IPS-20b (cell line): ENCODE measurements at regions not wholly inside any gene's neighbourhood (a gene's known extent, or its start where the extent isn't known, plus 50 kb on each side); places are given as distances from the start of the nearest gene placed in this dataset.

Source experiments
- H3K27ac ChIP-seq: one replicate; pipeline ENCODE4 v1.5.1; 2013; ENCODE audit warnings: low read length
- H3K27me3 ChIP-seq: 2 replicates; pipeline ENCODE4 v1.6.1; 2013; ENCODE audit warnings: mild to moderate bottlenecking, low read length, inconsistent platforms; ENCODE audit not compliant: insufficient read depth
- H3K36me3 ChIP-seq: 2 replicates; pipeline ENCODE4 v1.6.1; 2013; ENCODE audit warnings: low read depth, mild to moderate bottlenecking, inconsistent platforms, low read length, moderate library complexity; ENCODE audit not compliant: insufficient read depth
- H3K4me1 ChIP-seq: 2 replicates; pipeline ENCODE4 v1.6.1; 2013; ENCODE audit warnings: mild to moderate bottlenecking, control low read depth, inconsistent platforms, low read length, moderate library complexity; ENCODE audit not compliant: insufficient read depth
- H3K4me3 ChIP-seq: 2 replicates; pipeline ENCODE4 v1.5.1; 2013; ENCODE audit warnings: mild to moderate bottlenecking, low read length, inconsistent platforms
- H3K9ac ChIP-seq: 2 replicates; pipeline ENCODE4 v1.6.1; 2013; ENCODE audit warnings: low read depth, mild to moderate bottlenecking, inconsistent platforms, low read length, moderate library complexity
- H3K9me3 ChIP-seq: 2 replicates; pipeline ENCODE4 v1.6.1; 2013; ENCODE audit warnings: mild to moderate bottlenecking, low read depth, low read length, inconsistent platforms; ENCODE audit not compliant: insufficient read depth

GRCh38 chr13:32923725-32924124 is 92.5 kb upstream of the KL start:
- Histone ChIP-seq H3K9ac (no peak overlapping the region), H3K4me1 (no peaks in the 10 kb centered on the region), H3K9me3 (no peaks in the 10 kb centered on the region), H3K27me3 (no peaks in the 10 kb centered on the region), H3K36me3 (no peaks in the 10 kb centered on the region), H3K4me3 (no peak overlapping the region), H3K27ac (no peak overlapping the region)

- Histone ChIP-seq H3K36me3 (no peaks in the 10 kb centered on the region), H3K27me3 (no peaks in the 10 kb centered on the region), H3K27ac (no peak overlapping the region), H3K9me3 (no peaks in the 10 kb centered on the region), H3K4me1 (no peaks in the 10 kb centered on the region), H3K9ac (no peak overlapping the region), H3K4me3 (no peak overlapping the region)
Measured at GRCh38 chr13:32924886-32925285, 91.3 kb upstream of the KL start.

- Histone ChIP-seq H3K9me3 (no peaks in the 10 kb centered on the region), H3K4me3 (no peak overlapping the region), H3K4me1 (no peaks in the 10 kb centered on the region), H3K27me3 (no peaks in the 10 kb centered on the region), H3K9ac (no peak overlapping the region), H3K36me3 (no peaks in the 10 kb centered on the region), H3K27ac (no peak overlapping the region)
Measured at GRCh38 chr13:32925506-32925905, 90.7 kb upstream of the KL start.

GRCh38 chr13:32932376-32932775 is 83.8 kb upstream of the KL start:
- Histone ChIP-seq H3K4me1 (no peaks in the 10 kb centered on the region), H3K4me3 (no peak overlapping the region), H3K36me3 (no peaks in the 10 kb centered on the region), H3K27ac (no peak overlapping the region), H3K9ac (no peak overlapping the region), H3K27me3 (no peaks in the 10 kb centered on the region), H3K9me3 (no peaks in the 10 kb centered on the region)

DNA sequence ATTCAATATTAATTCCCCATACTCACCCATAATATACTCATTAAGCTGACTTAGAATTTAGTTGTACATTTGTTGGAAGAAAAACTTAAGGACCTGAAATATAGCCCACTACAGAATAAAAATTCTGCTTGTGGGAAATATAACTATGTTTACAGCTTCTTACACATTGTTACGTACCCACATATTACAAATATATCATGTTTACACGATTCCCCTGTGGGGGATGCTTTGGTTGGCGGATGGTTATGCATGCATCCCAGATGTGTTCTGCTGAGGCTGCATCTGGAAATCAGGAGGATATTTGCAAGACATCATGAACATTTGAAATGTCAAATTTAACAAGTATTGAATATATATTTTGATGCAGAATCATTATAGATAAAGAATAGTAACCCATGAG is 79.5 kb upstream of the KL start:
- no peaks in the 10 kb centered on the region for H3K4me1 ChIP-seq
- no peaks in the 10 kb centered on the region for H3K27me3 ChIP-seq
- H3K9me3 ChIP-seq, result peaks cover 5% of the 10 kb centered on the region
- H3K36me3 ChIP-seq, result no peaks in the 10 kb centered on the region
- H3K4me3 ChIP-seq, result no peak overlapping the region
- no peak overlapping the region for H3K27ac ChIP-seq
- H3K9ac ChIP-seq, result no peak overlapping the region

DNA sequence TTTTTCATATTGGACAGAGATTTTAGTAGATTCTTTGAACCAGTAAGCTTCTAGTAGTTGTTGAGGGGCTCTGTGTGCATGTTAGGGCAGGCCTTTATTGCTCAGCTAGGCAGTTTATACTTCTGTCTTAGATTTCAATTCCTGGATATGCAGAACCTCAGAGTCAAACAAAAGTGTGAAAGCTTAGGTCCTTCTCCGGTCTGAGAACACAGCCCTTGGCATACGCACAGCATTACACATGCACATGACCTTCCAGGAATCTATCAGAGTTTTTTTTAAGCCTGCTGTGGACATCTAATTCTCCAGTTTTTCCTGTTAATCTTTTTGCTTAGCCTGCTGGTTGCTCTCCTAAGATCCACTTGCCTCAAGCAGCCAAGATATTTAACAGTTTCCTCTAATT is 77.9 kb upstream of the KL start:
- Histone ChIP-seq H3K4me1 (no peaks in the 10 kb centered on the region), H3K27ac (no peak overlapping the region), H3K9ac (no peak overlapping the region), H3K36me3 (no peaks in the 10 kb centered on the region), H3K9me3 (peaks cover 5% of the 10 kb centered on the region), H3K27me3 (no peaks in the 10 kb centered on the region), H3K4me3 (no peak overlapping the region)

GRCh38 chr13:32938907-32939306 is 77.3 kb upstream of the KL start:
- Histone ChIP-seq H3K36me3 (no peaks in the 10 kb centered on the region), H3K9me3 (peaks cover 5% of the 10 kb centered on the region), H3K27ac (no peak overlapping the region), H3K4me1 (no peaks in the 10 kb centered on the region), H3K4me3 (no peak overlapping the region), H3K9ac (no peak overlapping the region), H3K27me3 (no peaks in the 10 kb centered on the region)

GRCh38 chr13:32940601-32941000 is 75.6 kb upstream of the KL start:
- H3K9ac ChIP-seq, result no peak overlapping the region
- H3K9me3 ChIP-seq, result peaks cover 5% of the 10 kb centered on the region
- H3K36me3 ChIP-seq, result no peaks in the 10 kb centered on the region
- no peaks in the 10 kb centered on the region for H3K27me3 ChIP-seq
- no peaks in the 10 kb centered on the region for H3K4me1 ChIP-seq
- H3K4me3 ChIP-seq, result no peak overlapping the region
- no peak overlapping the region for H3K27ac ChIP-seq

GRCh38 chr13:32941368-32941767 is 74.9 kb upstream of the KL start:
- no peak overlapping the region for H3K9ac ChIP-seq
- peaks cover 5% of the 10 kb centered on the region for H3K9me3 ChIP-seq
- no peaks in the 10 kb centered on the region for H3K4me1 ChIP-seq
- H3K27me3 ChIP-seq, result no peaks in the 10 kb centered on the region
- no peaks in the 10 kb centered on the region for H3K36me3 ChIP-seq
- no peak overlapping the region for H3K27ac ChIP-seq
- H3K4me3 ChIP-seq, result no peak overlapping the region

DNA sequence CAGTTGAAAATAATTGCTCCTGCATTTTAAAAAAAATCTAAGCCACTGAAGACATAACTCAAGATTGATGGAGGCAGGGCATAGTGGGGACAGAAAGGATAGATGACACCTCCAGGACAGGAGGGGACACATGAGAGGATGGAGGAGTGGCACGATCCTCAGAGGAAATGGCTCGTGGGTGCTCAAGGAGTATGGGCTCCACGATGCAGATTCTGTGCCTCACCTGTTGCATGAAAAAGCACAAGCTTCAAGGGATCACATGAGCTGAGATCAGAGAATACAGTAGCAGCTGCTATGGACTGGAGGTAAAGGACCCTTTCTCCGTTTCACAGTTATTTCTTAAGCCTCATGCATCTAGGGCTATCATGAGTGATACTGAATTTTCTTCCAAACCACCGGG is 69.7 kb upstream of the KL start:
- H3K9ac ChIP-seq, result no peak overlapping the region
- H3K27me3 ChIP-seq, result no peaks in the 10 kb centered on the region
- H3K4me1 ChIP-seq, result no peaks in the 10 kb centered on the region
- H3K9me3 ChIP-seq, result no peaks in the 10 kb centered on the region
- no peak overlapping the region for H3K4me3 ChIP-seq
- H3K27ac ChIP-seq, result no peak overlapping the region
- H3K36me3 ChIP-seq, result no peaks in the 10 kb centered on the region

DNA sequence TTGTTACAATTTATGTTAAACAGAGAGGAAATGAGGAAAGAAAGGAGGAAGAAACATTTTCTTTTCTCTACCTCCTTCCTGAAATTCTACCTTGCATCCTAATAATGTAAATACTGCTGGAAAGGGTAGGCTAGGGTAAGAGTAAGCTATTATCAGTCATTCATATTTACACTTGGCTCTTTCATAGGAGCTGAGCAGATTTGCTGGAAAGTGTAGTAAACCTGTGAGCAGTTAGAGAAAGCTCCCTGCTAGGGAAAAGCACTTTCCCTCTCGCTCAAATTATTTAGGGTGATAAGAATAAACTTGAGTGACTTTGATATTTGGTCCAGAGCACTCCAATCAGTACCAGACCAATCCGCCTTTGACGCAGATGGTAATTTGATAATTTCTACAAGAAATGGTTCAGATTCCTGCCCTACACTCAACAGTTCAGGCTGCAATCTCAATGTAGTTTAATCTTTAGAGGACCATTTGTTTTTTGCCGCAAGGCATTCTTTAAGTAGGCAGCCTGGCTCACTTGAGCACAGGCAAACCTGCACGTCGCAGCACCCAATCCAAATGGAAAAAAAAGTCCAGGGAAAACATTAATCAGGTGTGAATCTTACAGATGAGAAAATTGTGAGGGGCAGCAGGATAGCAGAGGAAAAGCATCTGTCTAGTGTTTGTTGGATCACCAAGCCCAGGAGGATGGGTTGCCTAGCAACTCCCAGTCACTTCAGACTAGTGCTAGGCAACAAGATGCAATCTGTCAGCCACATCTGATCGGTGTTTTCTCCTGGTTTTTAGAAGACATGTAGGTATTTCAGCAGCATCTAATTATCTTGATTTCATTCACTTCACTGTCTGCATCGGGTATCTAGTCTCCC is 68.6 kb upstream of the KL start:
- Histone ChIP-seq H3K9me3 (no peaks in the 10 kb centered on the region), H3K27ac (no peak overlapping the region), H3K9ac (no peak overlapping the region), H3K27me3 (no peaks in the 10 kb centered on the region), H3K36me3 (no peaks in the 10 kb centered on the region), H3K4me3 (no peak overlapping the region), H3K4me1 (no peaks in the 10 kb centered on the region)

DNA sequence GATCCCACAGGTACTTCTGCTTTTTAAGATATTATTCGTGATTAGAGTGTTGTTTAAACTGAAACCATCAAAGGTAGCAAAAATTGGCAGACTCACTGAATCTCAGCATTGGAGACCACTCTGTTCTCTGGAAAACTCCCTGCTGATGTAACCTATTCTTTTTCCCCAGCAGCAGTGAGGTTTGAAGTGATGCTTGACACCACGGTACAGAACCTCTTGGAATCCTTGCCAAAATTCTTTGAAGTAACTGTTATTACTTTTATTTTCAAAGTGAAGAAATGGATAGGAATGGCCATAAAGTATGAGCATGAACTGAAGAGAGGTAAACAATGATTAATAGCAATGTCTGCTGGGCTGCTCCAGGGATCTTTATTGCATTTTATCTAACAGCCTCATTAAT is 66.4 kb upstream of the KL start:
- Histone ChIP-seq H3K36me3 (no peaks in the 10 kb centered on the region), H3K9me3 (no peaks in the 10 kb centered on the region), H3K27me3 (no peaks in the 10 kb centered on the region), H3K4me3 (no peak overlapping the region), H3K9ac (no peak overlapping the region), H3K4me1 (no peaks in the 10 kb centered on the region), H3K27ac (no peak overlapping the region)
